ENCODE measurements at regions not wholly inside any gene's neighbourhood (a gene's known extent, or its start where the extent isn't known, plus 50 kb on each side); places are given as distances from the start of the nearest gene placed in this dataset.

DNA sequence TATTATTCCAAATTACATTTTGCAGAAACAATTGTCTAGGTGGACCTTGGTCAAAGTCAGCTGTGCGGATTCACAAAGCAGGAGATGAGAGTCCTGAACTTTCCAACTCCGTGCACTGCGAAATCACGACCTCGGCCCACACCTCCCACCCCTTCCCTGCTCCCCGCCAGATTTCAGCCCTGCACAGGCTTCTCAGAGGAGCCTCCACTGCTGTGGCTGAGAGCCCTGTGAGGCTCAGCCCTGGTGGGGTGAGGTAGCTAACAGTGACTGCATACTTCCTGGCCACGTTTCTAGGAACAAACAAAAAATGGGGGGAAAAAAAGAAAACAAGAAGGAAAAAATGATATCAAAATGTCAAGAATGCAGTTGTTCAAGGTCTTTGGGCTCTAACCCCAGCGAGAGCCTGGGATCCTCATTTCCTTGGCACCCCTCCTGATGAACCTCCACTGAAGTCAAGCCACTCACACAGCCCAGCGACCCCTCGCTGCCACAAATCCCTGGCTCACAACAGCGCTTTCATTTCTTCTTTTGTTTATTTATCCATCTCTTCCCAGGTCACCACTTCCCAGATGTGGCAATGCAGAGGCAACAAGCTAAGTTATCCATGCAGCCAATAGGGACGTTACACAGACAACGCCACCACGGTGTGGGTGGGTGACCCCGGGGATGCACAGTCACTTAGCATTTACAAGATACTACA is 729.7 kb upstream of the ID2 start:
- DNase-seq (ENCODE audit: low read depth in 1 of 2, low spot score in 1 of 2): no peak

DNA sequence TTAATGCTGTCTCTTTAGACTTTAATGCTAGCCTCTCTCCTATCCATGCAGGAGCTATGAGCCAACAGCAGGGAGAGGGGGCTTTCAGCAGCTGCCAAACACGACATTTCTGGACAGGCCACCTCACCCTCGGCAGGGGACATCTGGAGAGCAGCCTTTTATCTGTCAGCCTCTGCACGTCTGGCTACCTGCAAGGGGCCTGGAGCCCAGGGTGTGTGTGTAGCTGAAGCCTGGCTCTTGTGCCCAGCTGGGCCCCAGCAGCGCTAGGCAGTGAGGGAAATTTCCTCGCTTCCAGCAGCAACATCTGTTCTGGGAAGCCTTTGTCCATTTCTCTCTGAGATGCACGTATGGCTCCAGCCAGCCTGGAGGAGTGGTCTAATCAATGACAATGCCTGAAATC is 728.7 kb upstream of the ID2 start:
- no peak for DNase-seq (ENCODE audit: low read depth in 1 of 2, low spot score in 1 of 2)

DNA sequence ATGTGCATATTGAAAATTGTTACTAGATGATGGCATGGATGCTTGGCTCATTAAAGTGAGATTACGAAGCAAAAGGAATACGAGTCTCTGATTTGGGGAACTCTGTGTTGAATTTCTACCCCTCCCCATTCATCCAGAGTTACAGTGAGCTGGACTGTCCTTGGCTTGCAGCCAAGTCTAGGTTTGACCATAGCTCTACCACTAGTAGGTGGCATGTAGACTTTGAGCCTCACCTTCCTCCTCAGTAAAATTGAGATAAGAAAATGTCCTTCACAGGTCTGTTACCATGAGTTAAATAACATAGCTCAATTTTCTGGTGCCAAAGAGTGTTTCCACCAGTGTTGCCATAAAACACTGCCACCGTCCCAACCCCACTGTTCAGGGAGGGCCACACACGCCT is 727.6 kb upstream of the ID2 start:
- no peak for DNase-seq (ENCODE audit: low read depth in 1 of 2, low spot score in 1 of 2)

DNA sequence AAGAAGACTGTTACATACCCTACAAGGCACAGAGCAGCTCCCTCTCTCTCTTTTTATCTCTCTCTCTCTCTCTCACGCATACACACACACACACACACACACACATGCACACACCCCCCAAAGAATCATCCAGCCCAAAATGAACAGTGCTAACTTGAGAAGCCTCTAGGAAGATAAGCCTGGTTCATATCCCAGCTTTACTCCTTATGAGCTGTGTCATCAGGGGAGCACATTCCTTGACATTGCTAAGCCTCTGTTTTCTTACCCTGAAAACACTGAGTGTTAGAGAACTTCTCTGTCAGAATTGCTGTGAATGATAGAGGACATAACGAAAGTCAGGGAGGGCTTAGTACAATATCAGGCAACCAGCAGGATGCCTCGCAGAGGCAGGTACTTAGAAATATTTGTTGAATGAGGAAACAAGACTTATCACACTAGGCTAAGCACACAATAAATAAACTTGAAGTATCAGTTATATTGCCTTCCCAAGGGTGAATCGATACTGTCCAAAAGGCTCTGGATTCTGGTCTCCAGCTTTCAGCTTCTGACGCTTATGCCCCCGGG is 725.6 kb upstream of the ID2 start:
- no peak for DNase-seq (ENCODE audit: low read depth in 1 of 2, low spot score in 1 of 2)

DNA sequence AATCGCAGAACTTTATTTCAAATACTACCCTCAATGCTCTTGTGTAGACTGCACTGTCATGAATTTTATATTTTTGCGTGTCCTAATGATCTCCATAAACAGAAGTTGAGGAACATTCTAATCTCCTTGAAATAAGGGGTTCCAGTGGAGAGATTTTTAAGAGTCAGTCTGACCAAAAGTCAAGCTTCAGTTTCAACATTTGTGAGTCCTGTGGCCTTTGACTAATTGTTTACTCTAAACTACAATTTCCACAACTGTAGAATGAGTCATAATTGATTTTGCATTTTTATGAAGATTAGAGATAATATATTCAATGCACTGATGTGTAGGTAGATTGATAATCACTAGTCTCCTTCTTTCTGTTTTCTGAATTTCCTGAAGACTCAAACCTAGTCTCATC is 720.3 kb upstream of the ID2 start:
- no peak for DNase-seq (ENCODE audit: low read depth in 1 of 2, low spot score in 1 of 2)

DNA sequence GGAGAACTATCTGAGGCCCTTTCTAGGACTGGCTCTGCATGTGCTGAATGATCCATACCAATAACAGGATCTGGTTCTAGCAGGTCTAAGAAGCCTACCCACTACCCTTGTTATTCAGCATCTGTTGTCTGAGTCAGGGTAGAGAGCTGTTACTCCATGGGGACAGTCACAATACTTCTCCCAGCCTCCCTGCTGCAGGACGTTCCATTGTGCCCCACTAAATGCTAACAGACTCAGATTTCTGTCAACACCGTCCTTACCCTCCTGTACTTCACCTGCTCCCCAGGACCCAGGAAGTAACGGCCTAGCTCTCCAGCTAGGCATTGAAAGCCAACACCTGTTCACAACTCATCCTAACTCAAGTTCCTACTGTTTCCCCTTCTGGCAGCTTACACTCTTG is 719.7 kb upstream of the ID2 start:
- DNase-seq (ENCODE audit: low read depth in 1 of 2, low spot score in 1 of 2): no peak

DNA sequence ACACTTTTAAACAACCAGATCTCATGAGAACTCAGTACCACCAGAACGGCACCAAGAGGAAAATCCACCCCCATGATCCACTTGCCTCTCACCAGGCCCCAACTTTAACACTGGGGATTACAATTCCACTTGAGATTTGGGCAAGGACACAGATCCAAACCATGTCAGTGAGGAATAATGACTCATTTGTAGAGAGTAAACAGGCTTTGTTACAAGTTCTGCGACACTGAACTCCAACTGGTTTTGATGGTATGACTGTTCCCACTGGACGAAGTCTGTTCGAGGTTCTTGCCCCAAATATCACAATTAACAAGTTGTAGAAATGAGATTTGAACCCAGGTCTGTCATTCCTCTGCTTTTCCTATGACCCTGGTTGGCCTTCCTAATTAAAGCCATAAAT is 718.1 kb upstream of the ID2 start:
- DNase-seq (ENCODE audit: low read depth in 1 of 2, low spot score in 1 of 2): no peak

DNA sequence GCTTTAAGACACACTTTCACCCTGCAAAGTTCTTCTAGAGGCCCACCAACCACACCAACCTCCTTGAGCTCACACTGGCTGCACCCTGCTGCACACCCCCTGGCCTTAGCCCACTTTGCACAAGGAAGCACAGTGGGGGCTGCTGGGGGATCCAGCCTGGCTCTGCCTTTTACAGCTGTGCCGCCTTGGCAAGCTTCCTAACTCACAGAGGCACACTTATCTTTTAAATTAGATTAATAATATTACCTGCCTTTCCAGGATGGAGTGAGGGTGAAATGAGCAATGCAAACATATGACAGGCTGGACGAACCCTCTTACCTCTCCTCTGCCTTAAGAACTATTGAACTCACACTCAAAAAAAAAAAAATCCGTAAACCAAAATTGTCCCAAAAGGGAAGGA is 715.8 kb upstream of the ID2 start:
- no peak for DNase-seq (ENCODE audit: low read depth in 1 of 2, low spot score in 1 of 2)

DNA sequence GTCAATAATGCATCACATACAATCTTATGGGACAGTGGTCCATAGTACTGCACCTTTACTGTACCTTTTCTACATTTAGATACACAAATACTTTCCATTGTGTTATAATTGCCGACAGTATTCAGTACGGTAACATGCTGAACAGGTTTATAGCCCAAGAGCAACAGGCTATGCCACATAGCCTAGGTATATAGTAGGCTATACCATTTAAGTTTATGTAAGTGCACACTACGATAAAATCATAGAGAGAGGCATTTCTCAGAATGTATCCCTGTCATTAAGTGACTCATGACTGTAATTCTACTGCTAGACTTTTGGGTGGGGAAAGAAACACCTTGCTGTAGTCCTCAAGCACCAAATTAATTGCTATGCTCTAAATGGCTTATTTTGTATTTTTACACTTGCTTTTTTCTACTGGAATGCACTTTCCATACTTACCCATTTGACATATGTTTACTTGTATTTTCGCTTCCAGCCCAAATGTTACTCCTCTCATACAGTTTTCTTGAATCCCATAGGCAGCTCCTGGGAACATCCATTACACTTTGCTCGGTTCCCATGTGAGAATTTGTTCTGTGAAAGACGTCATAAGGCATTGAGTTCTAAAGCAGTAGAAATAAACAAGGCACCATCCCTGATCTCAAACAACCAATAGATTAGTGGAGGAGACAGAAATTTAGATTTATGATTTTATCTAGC is 714.0 kb upstream of the ID2 start:
- no peak for DNase-seq (ENCODE audit: low read depth in 1 of 2, low spot score in 1 of 2)

DNA sequence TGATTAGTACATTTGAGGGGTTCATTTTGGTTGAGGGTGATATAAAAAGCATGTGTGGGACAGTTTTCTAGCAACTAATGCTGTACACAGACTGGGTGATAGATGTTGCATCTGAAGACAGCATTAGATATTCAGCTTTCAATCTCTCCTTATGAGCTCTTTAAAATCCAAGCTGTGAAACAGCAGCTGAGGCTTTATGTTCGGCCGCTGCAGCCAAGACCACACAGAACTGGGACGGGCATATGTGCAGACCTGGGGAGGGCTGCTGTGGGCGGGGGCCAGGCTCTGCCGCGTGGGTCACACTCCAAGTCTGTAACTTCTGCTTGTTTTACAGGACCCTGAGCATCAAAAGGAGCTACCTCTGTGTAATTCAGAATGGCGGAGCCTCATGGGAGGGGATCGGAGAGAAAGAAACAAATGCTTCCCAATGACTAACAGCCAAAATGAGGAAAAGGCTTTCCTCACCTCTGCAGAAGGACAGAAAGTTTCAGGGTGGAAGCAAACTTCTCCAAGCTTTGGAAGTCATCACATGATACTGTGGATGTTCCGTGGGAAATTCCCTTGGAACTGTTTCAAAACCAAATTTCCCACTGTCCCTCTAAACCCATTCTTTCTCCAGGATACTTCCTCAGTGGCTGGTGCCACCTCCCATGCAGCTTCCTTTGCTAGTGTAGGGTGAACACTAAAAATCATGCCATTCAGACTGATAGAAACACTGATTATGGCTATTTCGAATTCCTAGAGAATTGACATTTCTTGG is 711.9 kb upstream of the ID2 start:
- DNase-seq (ENCODE audit: low read depth in 1 of 2, low spot score in 1 of 2): no peak

DNA sequence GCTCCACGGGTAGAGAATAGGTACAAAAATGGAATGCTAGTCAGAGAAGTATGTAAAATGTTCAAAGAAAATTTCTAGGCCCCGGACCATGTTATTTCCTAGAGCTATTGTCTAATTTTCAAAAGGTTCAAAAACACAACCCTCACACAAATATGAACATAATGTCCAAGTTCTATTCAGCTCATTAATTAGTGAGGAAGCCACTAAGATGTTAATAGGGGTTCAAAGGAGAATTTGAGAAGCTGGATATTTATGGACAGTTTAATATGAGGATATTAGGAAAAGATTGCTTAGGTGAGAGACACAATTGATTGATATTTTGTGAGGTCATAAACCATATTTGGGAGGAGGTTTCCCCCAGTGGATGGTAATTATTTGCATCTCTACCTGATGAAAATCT is 710.6 kb upstream of the ID2 start:
- DNase-seq (ENCODE audit: low read depth in 1 of 2, low spot score in 1 of 2): no peak

DNA sequence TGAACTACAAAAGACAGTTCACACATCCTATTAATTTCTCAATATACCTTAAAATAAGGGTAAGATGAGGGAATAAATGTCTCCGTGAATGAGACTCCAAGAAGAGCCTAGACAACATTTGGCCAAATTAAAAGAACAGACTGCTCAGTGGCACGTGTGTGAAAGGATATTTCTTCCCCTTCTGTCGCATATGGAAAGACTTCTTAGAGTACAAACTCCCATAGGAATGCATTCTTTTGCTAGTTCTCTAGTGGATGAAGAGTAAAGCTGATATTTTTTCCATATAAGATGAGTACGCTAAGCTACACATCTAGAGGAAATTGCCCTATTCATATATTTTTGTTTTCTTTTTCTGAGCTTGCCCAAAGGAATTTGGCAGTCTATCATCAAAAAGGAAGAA is 710.0 kb upstream of the ID2 start:
- no peak for DNase-seq (ENCODE audit: low read depth in 1 of 2, low spot score in 1 of 2)

DNA sequence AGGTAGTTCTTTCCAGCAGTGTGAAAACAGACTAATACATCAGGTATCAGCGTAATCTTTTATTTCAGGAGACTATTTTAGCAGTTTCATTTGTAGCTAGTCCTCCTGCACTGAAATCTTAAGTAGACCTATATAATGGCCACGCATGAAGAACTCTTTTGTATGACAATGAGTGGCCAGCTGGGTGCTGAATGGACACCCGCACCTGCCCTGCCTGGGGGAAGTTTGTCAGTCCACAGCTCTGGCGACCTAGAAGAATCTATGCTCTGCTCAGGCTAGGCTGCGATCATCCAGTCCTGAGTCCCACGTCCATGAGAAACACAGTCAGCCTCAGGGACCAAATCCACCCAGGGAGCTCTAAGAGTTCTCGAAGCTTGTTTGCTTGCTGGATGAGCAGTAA is 709.2 kb upstream of the ID2 start:
- DNase-seq (ENCODE audit: low read depth in 1 of 2, low spot score in 1 of 2): no peak

DNA sequence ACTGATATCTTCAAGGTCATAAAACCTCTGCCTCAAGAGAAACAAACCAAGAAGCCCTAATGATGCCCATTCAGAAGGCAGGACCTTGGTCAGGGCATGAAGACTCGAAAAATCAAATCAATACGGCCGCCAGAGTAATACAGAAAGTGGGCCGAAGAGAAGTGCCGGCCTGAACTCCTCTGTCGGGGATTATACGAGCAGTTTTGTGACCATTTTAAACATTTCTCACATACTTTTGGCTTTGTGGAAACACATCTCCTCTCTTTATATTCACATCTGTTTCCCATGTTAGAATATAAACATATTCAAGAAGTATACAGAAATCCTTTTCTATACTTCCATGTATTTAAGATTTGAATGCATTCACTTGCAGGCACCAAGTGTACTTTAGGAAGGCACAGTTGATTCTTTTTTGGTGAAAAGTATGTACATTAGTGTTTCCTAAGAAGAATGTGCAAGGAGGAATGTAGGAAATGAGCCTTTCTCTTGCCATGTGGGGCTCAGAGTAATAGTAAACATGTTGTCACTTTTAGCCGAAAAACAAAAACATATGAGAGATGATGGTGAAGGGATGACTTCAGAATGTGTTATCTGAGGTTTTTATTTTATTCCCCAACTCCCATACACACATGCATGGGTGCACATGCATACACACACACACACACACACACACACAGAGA is 707.9 kb upstream of the ID2 start:
- DNase-seq (ENCODE audit: low read depth in 1 of 2, low spot score in 1 of 2): no peak

DNA sequence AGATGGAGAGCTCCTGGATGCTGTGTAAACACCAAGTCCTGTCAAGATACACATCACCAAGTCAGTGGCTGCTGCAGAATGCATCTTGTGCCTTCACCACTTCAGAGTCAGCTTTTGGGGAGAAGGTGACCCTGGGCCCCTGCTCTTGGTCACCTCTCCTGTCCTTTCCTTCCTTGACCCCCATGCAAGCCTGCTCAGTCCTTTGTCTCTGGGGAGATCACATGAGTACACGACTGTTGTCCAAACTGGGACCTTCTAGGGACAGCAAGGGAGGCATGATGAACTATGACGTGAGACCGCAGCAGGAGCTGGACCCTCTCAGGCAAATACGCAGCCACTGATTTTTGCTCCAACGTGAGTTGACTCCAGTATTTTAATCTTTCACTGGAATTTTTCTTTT is 706.9 kb upstream of the ID2 start:
- no peak for DNase-seq (ENCODE audit: low read depth in 1 of 2, low spot score in 1 of 2)

DNA sequence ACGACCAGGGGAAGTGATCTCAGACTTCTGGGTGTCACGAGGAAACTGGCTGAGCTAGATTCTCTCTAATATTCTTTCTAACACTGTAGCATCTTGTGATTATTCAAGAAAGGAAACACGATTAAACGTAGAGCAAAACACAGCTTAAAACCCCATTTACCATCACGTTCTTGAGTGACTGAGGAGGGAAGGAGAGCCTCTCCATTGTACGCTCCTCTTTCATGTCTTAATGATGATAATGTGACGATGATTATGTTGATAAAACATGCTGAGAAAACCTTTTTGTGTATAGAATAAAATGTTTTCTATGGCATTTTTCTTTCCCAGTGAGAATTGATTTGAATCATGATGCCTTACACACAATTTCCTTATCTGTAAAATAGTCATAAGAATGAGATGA is 705.6 kb upstream of the ID2 start:
- DNase-seq (ENCODE audit: low read depth in 1 of 2, low spot score in 1 of 2): no peak

DNA sequence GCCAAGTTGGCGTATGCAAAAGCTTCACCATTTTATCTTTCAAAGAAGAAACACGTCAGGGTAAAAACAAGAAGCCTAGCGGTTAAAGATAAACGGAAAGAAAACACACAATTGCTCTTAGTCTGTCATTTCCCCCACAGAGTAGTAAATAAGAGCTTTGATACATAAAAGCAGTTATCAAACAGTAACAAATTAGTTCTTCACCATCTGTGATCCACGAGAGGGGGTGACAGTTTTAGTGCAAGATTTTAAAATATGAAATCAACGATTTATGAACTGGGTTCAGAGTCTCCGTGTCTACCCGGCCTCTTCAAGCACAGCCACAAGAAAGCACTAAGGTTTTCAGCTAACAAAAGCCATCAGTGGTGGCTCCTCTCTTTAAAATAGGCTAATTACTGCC is 703.9 kb upstream of the ID2 start:
- no peak for DNase-seq (ENCODE audit: low read depth in 1 of 2, low spot score in 1 of 2)

DNA sequence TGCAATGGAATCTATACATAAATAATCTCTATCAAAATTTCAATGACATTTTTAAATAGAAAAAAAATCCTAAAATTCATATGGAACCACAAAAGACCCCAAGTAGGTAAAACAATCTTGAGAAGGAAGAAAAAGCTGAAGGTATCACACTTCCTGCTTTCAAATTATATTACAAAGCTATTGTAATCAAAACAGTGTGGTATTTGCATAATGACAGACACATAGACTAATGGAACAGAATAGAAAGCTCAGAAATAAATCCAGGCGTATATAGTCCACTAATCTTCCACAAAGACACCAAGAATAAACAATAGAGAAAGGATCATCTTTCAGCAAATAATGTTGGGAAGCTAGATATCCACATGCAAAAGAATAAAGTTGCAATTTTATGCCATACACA is 699.8 kb upstream of the ID2 start:
- DNase-seq (ENCODE audit: low read depth in 1 of 2, low spot score in 1 of 2): no peak

DNA sequence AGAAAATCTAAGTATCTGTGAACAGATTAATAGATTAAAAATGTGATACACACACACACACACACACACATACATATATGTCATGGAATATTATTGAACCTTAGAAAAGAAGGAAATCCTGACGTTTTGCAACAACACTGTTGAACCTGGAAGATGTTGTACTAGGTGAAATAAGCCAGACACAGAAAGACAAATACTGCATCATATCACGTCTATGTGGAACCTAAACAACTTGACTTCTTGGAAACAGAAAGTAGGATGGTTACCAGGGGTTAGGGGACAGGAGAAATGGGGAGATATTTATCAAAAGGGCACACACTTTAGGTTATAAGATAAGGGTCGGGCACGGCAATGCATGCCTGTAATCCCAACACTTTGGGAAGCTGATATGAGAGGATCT is 698.4 kb upstream of the ID2 start:
- DNase-seq (ENCODE audit: low read depth in 1 of 2, low spot score in 1 of 2): no peak

DNA sequence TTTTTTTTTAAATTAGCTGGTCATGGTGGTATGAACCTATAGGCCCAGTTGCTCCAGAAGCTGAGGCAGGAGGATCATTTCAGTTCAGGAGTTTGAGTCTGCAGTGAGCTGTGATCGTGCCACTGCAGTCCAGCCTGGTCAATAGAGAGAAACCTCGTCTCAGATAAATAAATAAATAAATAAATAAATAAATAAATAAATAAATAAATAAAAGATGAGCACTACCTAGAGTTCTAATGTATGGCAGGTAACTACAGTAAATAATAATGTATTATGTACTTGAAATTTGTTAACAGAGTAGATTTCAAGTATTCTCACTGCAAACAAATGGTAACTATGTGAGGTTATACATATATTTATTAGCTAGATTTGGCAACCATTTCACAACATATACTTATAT is 697.9 kb upstream of the ID2 start:
- DNase-seq (ENCODE audit: low read depth in 1 of 2, low spot score in 1 of 2): no peak

DNA sequence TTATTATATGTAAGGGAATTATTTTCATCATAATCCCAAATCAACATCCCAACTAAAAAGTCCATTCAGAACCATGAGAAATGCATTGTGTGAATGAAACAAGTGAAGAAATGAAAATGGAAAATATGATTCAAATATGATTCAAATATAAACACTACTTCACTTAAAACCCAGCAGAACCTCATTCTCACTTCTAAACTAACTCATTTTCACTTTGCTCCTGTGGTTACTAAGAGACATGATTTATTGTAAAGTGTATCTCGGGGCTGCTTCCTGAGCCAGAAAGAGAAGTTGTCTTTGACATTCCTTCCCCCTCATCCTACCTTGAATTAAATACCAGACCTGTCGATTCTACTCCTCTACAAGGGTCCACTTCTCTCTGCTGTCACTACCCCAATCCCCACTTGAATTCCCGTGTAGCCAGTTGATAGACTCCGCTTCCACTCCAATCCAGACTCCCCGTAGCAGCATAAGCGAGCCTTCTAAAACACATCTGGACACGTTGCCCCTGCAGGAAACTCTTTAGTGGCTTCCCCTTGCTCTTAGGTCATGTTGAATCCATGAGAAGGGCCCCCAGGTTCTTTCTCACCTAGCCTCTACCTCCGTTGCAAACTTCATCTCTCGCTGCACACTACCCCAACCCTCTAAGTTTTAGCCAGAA is 697.0 kb upstream of the ID2 start:
- no peak for DNase-seq (ENCODE audit: low read depth in 1 of 2, low spot score in 1 of 2)
